Activated CD8-positive, alpha-beta memory T cell treated with anti-CD3 and anti-CD28 coated beads, Interleukin-2, amount 50 U/mL, for 4 hours (primary cell): ENCODE measurements at regions not wholly inside any gene's neighbourhood (a gene's known extent, or its start where the extent isn't known, plus 50 kb on each side); places are given as distances from the start of the nearest gene placed in this dataset.

Source experiments
- DNase-seq: peaks from one replicate; pipeline ENCODE4 v3.0.0-alpha.2; 2020

DNA sequence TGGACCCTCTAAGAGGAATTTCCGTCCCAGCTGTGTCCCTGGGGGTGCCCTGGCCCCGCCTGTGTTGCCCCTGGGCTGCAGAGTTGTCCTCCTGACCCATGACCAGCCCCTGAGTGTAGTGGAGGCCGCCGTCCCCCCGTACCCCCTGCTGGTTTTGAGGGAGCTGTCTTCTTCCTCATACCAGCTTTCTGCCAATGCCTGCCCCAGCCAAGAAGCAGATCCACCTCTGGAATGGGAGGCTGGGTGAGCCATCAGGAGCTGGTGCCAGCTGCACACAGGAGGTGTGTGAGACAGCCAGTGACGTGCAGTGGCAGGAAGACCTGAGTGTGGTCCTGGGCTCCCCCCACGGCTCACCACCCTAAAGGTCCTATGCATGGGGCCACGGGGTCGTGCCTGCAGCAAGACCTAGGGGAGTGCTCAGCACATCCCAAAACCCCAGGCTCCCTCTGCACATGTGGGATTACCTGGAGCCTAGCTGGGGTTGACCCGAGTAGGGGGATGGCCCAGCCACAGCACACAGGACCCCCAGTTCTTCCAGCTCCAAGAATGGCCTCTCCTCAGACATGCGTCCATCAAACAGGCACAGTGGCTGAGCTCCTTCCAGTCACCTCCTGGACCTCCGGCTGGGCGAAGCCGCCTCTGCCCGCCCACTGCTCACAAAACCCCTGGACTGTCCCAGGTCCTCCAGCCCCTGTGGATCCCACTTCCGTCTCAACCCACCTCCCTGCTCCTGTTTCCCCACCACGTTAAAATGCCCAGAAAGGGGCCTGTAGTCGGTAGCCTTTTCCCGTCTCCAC is 647.6 kb downstream of the BRD1 start:
- no peak for DNase-seq

- no peak for DNase-seq
Observed at GRCh38 chr22:49179175-49179574, 648.5 kb downstream of the BRD1 start.

- no peak for DNase-seq
Observed at GRCh38 chr22:49178246-49179005, 649.2 kb downstream of the BRD1 start.

DNA sequence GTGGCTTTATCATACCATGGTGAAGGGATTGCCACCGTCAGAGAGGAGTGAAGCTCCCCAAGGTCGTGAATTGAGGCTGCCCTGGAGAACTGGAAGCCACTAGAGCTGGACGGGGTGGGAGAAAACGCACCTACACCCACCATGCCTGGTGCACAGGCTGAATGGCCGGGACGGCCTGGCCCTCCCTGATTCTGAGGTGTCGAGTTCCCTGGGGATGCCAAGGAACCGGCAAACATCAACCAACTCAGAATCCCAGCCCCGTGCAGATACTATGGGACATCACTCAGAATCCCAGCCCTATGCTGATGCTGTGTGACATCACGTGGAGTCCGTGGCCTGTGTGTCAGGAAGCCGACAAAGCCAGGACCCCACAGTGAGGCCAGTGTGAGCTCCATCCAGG is 650.0 kb downstream of the BRD1 start:
- DNase-seq, result no peak

- no peak for DNase-seq
Observed at GRCh38 chr22:49176956-49177355, 650.7 kb downstream of the BRD1 start.

DNA sequence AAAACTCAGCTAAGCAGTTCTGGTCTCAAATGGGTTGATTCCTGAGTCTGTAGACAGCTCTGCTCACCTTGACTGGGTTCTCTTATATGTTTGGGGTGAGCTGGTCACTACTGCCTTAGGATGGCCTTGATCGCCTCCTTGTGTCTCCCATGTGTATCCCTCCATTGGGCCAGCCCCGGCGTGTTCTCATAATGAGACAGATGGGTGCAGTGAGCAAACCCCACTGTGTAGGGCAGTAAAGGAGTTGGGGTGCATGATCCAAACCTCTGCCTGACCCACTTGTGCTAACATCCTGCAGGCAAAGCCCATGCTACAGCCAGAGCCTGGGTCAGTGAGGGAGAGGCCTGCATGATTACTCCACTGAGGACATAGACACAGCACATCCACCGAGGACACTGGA is 657.6 kb downstream of the BRD1 start:
- DNase-seq, result no peak

DNA sequence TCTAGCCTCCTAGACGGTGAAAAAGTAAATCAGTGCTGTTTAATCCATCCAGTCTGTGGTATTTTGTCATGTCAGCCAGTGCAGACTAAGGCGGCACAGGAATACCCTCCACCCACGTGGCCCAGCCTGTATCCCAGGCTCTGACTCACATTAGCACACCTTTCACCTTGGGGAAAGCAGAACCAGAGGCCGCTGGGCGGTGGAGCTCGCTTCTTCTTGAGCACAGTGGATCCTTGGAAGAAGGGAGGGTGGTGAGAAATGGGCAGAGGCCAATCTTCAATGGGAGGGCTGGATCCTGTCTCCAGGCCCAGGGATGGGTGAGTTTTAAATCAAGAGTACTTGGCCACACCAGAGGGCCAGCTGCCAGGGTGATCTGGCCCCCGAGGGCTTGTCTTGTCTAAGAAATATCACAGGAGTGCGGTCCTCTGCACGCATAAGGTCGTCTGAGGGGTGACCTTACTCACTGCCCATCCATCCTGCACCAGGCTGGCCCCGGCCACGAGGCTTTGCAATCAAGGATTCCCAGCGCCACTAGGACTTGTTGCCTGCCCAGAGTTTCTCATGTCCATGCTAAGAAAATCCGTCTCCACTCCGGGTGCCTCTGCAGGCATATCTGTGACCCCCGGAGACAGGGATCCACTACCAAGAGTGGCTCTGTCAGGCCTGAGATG is 658.5 kb downstream of the BRD1 start:
- DNase-seq, result no peak

DNA sequence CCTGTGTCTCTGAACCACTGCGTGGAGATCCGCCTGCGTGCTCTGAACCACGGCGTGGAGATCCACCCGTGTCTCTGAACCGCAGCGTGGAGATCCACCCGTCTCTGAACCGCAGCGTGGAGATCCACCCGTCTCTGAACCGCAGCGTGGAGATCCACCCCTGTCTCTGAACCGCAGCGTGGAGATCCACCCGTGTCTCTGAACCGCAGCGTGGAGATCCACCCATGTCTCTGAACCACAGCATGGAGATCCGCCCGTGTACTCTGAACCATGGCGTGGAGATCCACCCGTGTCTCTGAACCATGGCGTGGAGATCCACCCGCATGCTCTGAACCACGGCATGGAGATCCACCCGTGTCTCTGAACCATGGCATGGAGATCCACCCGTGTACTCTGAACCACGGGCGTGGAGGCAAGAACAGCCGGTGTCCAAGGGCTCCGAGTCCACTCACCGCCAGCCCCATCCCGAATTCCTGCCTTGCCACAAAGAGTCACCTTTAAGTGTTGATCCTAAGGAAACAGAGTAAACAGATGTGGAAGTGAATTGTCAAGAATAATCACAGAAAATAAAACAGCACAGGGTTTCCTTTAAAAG is 659.4 kb downstream of the BRD1 start:
- DNase-seq, result no peak

- no peak for DNase-seq
Observed at GRCh38 chr22:49166746-49167145, 660.9 kb downstream of the BRD1 start.

- no peak for DNase-seq
Observed at GRCh38 chr22:49166211-49166610, 661.5 kb downstream of the BRD1 start.

- no peak for DNase-seq
Observed at GRCh38 chr22:49164773-49165320, 662.8 kb downstream of the BRD1 start.

DNA sequence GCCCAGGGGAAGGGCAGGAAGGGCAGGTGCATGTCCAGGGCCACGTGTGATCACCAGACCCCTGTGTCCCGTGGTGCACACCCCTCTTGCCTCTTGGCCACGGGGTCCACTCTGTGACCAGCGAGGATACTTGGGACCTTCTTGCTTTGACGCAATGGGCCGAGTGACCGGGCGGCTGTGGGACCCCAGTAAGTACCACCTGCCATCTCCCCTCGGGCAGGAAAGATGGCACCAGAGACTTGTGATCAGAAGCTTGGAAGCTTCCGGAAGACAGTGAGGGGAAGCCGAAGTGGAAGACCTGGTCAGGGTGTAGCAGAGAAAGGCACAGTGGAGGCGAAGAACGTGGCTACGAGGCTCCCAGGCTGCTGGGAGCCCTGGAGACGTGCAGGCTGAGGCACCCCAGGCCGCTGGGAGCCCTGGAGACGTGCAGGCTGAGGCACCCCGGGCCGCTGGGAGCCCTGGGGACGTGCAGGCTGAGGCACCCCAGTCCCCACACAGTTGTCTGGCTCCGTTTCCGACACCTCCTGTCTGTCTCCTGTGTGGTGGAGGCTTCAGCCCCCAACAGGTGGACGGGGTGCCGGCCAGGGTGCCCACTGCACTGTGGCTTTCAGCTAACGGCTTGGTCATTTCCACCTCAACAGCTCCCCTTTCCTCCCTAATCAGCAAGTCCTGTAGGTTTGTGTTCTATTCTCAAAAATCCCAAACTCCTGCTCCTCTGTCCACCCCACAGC is 663.5 kb downstream of the BRD1 start:
- DNase-seq, result no peak

DNA sequence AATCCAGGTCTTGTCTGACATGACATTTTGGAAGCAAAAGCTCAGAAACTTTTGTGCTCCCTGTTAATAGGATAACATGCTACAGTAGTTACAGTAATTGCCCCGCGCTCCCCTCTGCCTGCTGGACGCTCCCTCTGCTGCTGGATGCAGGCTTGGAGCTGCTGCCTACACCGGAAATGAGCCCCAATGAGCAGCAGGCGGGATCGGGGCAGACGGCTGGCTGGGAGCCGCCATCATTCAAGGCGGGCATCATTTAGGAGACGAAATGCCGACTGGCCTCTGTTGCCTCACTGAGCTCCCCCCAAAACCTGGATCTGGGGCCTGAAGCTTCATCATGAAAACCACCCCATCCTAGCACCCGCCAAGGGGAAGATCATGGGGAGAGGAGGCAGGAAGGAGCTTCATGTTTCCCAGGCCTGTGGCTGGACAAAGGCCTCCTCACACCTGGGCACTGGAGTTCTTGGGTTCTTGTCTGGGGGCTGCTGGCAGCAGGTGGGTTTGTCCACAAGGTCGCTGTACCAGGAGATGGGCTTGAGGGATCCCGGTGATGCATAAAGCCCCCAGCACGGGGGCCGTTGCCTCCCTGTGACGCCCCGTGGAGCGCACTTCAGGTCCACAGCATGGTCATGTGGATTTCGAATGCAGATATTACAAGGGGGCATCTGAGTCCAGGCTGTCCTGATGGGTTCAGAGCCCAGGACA is 664.3 kb downstream of the BRD1 start:
- no peak for DNase-seq

- DNase-seq, result no peak
Observed at GRCh38 chr22:49162841-49163240, 664.8 kb downstream of the BRD1 start.

DNA sequence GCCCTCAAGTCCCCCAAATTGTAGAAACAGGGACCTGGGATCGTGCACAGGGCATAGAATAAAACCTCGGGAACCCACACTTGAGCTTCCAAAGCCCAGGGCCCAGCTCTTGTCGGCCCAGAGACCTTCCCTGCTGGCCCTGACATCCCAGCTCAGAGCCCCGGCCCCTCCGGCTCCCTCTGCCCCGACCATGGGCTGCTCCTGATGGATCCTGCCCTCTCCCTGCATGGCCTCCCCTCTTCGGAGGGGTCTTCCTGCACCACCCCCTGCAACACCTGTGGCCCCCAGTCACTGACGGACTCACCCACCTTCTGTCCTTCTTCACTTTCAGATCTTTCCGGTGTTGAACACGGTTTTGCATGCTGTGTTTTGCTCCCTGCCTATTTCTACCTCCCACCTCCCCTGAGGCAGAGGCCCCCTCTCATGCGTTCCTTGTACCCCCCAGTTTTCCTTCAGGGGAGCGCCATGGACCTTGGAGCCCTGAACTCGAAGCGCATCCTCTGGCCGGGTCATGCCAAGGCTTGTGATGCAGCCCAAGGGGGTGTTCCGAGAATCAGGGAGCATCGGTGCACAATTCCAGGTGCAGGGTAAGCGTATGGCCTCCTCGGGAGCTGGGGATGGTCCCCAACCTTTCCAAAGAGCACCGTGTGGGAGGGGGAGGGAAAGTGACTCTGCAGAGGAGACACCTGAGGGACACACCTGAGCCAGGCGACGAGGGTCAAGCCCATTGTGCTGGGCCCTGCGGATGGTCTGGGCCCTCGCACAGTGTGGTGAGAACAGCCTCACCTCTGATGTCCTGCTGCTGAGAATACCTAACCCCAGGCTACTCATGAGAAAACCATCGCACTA is 666.4 kb downstream of the BRD1 start:
- no peak for DNase-seq

DNA sequence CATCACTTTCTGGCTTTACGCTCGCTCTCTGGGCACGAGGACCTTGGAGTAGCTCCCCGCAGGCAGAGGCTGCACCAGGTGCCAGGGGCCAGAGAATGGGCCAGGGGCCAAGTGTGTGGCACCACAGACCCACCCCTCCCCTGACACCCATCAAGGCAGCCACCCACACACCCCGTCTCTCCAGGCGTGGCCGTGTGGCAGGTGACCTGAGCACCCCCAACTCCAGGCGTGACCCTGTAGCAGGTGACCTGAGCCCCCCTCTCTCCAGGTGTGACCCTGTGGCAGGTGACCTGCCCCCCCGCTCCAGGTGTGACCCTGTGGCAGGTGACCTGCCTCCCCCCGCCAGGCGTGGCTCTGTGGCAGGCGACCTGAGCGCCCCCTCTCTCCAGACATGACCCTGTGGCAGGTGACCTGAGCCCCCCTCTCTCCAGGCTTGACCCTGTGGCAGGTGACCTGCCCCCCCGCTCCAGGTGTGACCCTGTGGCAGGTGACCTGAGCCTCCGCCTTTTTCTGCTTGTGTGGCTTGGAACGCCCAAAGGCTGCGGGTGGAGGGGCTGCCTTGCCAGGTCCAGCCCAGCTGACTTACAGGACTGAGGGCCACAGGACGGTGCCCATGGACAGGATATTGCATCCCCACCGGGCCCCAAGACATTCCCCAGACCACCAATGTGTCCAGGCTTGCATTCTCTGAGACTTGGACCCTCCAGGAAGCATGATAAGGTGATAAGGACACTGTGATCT is 667.2 kb downstream of the BRD1 start:
- DNase-seq, result no peak

GRCh38 chr22:49159711-49160110 is 668.0 kb downstream of the BRD1 start:
- DNase-seq, result no peak

DNA sequence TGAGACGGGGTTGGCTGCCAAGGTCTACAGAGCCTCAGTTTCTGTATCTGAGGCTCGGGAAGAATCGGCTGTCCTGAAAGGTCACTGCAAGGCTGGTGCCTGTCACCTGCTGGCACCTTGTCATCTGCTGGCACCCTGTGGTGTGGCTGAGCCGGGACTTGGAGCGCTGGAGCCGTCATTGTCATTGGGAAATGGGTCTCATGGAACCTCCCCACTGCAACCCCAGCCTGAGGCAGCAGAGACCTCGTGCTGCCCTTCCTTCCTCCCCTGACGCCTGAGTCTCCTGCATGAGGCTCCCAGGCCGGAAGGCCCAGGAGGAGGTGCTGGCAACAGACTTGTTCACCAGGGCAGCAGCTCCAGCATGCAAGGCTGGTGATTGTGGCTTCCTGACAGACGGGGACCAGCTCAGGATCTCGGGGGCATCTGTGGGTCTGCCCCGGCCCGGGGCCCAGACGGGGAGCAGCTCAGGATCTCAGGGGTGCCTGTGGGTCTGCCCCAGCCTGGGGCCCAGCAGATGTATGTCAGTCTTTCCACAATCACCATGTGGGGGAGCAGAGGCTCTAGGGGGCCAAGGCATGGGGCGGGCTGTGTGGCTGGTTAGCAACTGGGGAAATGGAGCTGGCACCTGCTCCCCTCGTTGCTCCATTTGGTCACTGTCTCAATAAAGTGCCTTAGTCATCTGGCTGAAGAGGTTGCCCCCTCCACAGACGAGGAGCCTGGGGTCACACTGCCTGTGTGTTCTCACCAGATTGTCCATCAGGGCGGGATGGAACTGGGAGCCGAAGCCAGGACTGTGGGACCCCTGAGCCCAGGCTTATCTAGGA is 668.7 kb downstream of the BRD1 start:
- no peak for DNase-seq
